Inferior parietal cortex (tissue), 1 donor: ENCODE measurements at regions not wholly inside any gene's neighbourhood (a gene's known extent, or its start where the extent isn't known, plus 50 kb on each side); places are given as distances from the start of the nearest gene placed in this dataset.
A peak's percentile ranks its signal among the peaks of the same experiment; 100 is the strongest.

Experiments used
- DNase-seq: peaks from one replicate; pipeline ENCODE4 v3.0.0-alpha.2; 2016; ENCODE audit errors: extremely low spot score

DNA sequence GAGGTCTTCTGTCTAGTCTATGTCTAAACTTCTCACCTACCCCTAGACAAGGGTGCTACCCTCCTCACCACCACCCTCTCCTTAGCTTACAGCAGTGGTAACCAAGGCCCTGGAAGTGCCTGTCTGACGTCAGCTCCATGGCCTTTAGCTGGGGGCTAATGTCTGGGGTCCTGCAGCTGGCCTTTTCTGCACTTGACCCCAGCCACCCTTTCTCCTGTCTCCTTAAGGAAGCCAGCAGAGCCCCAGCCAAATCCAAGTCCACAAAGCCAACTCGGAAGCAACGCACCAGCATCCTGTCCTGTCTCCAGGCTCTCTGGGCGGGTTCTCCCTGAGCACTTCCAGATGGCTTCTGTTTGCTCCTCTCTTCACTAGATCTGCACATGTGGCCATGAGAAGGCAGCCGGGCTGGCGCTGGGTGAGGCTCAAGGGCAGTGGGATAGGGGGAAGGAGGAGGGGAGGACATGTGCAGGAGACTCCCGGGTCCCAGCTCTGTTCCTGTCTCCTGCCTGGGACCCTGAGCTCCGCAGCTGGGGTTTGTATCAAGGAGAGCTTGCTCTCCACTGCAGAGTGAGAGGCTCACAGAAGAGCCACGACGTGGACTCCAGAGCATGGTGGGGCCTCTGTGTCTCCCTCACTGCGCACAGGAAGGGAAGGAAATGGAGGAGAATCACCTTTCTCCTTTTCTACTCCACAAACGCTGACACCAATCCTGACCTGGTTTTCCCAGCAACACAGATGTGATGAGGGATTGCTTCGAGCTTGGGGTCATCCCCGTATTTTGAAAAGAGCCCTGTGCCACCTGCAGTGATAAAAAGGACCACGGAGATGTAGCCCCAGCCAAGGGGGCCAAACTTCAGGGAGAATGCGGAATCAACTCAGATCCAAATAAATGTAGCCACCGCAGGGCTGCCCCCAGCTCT, 204.2 kb downstream of the USP12 start:
- no peak for DNase-seq

DNA sequence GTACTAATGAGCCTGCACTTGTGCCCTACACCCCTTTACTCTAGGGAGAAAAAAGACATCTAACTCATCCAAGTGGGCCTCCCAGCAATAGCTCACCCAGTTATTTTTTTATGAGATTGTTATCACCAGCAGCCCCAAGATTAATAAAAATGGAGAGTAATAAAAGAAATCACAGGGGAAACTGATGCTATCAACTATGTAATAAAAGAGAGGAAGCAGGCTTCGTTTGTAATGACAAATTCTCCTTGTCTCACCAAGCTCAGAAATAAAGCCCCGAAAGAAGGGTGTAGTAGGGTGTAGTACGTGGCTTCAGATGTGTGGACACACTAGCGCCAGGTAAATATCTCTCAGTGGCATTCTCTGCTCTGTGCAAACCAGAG, 204.9 kb downstream of the USP12 start:
- DNase-seq = no peak

DNA sequence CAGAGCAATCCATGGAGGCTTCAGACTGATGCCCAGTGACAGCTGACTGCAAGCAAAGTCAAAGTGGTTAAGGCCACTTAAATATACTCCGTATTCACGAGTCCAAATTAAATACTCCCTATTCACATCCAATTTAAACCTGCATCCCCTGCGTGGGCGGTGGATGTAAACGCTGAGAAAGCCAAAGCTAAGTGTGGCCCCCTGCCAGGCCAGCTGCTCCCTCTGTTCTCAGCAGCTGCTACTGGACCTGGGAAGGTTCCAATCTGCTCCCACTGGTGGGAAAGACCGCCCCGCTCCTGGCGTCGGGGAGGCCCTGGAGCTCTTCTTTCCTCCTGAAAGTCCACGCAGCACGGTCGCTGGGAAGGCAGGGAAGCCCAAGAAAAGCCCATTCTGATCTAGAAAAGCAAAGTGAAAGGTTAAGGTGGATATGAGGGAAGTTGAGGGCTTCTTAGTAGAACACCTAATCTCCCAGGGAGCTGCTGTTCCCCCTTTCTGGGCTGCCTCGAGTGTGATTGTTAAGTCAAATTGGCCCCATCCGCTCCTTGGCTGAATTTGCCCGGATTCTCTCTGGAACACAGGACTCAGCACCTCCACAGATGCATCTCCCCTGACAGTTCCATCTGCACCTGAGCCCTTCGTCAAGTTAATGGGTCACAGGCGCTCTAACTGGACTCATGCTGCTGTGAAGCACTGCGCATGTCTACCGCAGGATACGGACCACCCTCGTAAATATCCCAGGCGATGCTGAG, 205.5 kb downstream of the USP12 start:
- DNase-seq = no peak

DNA sequence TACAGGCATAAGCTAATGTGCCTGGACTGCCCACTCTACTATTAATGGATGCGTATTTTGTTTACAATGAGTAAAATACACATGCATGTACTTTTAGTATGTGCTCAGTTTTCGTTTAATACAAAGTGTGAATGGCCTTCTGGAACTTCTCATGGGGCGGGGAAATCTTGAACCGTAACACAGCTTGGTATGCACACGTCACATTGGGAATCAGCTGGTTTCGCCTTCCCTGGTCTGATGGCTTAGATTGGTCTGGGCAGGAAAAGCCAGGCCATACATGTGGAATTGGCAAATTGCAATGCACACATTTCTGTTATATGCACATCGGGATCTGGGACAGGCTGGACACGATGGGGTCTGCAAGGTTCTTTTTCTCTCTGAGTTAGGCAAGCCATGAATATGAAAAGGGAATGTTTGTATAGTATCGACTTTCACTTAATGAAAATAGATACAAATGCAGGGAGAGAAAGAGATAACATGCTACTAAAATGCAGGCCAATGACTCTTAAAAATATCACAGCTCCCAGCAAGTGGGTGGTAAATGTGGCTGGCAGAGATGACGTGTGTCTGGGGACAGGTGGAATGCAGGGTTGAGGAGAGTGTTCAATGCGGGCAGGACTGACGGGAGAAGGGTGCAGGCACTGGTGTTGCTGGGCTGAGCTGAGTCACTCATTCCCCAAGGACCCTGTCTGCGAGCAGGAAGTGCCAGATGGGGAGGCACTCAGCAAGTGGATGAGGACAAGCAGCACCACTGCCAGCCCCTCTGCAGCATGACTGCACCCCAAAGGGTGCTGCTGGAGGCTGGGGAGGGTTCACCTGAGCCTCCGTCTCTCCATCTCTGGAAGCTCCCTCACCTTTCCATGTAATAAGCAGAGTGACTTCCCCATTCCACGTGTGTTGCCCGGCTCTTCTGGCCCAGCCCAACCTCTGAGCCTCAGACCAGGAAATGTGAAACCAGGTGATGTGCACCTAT, 204.0 kb upstream of the GPR12 start:
- DNase-seq = no peak

DNA sequence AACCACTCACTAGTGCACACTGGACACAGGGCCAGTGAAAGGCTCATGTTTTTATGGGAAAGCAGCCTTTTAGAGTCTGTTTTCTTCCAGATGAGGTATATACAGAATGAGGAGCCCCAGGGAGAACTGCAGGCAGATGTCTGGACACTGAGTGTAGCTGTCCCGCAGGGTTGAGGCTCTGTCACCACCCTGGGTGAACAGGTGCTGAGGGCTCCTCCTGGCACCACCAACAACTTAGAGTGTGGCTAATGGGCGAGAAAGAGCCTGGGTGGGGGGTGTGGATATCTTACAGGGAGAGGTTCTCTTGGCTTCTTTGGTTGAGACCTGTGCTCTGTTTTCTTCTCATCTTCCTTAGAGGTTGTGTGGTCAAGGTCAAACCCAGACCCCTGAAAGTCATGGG, 202.1 kb upstream of the GPR12 start:
- DNase-seq = no peak

DNA sequence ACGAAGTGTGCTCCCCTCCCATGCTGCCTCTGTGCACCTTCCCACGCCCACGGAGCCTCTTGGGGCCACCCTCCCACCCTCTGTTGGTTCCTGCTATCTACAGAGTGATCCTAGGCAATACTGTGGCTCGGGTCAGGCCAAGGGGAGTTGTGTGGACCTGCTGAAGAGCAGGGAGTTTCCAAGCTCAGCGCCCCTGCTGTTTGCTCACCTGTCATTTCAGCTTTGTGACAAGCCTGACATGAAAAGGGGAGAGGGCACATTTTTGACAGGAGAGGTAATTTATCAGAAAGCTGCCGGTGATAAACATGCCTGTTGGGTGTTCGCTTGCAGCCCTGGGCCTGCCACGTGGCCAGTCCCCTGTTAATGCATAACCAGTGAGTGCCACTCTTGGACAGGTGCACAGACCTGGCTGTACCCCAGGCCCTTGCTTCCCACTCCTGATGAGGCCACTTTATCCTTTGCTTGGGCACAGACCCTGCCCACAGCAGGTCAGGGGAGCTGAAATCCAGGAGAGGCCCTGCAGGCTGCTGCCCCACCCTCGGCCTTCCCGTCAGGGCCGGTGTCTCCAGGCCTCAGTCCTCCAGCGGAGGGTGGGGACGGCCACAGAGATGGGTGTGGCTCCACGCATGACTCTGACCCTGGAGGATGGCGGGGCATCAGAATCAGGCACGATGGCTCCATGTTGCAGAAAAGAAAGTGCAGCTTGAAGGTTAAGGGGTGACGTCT, 201.5 kb upstream of the GPR12 start:
- DNase-seq = no peak

DNA sequence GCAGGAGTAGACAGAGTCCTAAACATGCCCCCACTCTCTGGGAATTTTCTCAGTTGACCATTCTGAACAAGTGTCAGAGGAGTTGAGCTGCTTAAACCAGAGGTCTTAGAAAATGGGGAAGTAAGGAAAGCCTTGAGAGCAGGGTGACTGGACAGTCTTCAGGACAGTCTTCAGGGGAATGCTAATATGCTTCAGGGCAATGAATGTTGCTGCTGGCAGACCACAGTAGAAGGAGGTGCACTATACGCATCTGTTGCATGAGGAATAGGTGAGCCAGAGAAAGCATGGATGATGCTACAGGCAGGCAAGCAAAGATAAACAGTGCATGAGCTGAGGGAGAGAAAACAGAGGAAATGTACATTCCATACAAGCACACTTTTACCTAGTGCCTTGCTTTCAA, 196.6 kb upstream of the GPR12 start:
- no peak for DNase-seq

DNA sequence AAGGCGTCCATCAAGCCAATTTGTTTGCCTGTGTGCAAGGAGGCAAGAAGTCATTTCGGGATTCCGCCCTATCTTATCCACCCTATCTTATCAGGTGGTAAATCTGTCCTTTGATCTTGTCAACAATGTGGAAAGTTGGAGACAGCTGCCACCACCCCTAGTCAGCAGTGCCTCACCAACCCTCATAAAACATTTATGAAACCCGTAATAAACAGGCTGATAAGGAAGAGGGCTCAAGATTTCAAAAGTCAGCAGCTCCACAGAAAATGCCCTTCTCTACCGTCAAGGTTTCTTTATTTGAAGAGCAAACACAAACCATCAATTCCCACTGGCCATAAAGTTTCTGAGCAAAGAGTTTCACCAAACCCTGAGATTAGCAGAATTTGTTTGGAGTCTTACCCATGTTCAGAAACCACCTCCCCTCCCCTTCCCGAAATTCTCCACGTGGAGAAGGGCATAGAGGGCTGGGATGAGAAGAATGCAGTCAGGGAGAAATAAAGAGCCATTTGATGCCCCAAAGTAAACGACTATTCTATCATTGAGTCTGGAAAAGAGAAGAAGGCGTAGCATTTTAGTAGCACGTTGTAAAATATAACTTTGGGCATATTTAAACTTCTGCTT, 196.0 kb upstream of the GPR12 start:
- DNase-seq = no peak

DNA sequence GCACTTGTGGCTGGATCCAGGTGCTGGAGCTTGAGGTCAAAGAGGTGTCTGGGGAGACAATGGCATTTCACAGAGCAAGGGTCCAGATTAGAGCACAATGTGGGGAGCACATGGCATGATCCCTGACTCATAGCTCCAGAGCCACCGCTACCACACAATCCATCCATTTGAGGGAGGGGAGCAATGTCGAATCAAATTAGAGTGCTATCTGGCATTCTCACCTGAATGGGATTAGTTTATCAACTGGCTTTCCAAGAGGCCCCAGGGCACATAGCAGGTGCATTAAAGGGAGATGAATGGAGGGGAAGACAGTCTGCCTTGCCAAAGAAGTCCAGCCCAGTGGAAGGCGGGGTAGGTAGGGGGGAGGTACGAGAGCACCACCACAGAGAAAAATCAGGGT, 194.4 kb upstream of the GPR12 start:
- DNase-seq = no peak

DNA sequence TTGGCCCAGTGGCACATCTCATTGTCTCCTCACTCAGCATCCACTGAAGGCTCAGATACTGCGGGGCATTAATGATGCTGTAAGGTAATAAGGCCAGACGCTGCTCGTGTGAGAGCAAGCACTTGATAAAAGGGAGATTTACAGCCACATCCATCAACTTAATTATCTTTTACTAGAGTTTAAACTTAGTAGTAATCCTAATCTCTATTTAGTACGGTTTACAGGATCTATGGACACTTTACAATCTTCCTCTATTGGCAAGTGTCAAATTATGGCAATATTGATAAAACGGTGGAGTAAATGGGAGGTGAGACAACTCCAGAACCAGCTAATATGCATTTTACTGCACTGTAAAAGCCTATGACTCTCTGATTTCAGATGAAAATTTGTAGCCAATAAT, 192.7 kb upstream of the GPR12 start:
- no peak for DNase-seq

DNA sequence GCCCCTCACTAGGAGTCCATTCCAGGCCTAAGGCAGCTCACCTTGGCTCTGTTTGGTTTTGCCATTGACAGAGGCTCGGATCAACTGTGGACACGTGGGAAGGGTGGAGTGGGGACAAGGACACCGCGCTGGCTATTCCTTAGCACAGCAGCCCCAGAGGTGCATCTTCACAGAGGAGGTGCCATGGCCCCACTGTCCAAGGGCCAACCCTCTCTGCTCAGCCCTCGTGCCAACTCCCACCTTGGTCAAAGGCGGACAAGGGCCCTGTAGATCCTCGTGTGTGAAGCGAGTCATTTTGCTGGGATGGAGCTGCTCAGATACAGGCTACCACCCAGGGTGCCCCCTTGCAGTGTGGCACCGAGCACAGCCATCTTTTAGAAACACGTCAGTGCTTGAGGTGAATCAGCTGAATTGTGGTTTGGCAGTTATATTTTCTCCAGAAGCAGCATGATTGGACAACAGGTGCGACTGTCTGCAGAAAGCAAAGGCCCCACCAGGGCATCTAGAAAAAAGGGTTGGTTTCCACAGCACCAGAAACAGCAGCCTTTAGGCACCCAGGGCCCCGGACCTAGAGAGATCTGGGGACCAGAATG, 192.1 kb upstream of the GPR12 start:
- no peak for DNase-seq

DNA sequence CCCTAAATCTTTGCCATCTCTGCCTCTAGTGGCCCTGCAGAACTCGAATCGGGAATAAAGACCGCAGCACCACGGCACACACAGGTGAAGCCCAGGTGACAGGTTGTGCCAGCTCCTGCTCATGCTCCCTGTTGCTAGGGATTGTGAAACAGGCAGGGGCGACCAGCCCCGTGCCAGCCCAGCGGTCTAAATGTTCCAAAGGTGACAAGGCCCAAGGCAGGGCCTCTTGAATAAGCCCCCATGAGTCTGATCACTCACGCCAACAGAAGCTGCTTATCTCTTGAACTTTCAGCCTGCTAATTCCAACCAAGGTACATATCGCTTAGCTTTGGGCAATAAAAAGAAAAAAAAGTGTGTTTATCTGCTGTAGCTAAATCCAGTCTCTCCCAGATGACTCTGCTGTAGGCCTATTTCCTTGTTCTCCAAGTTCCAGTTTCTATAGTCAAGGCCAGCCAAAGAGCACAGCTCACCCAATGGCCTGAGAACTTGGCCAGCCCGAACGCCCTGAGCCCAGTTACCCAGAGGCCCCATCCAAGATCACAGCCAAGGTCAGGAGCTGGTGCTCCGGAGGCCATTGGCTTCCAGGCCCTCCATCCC, 191.1 kb upstream of the GPR12 start:
- no peak for DNase-seq

DNA sequence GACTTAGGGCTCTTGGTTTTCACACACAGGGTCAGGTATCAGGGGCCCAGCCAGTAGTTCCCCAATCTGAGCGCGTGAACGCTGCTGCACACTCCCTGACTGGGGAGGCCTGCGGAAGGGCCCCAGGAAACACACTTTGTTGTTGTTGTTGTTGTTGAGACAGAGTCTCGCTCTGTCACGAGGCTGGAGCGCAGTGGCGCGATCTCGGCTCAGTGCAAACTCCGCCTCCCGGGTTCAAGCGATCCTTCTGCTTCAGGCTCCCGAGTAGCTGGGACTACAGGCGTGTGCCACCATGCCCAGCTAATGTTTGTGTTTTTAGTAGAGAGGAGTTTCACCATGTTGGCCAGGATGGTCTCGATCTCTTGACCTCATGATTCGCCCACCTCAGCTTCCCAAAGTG, 190.4 kb upstream of the GPR12 start:
- DNase-seq = no peak

DNA sequence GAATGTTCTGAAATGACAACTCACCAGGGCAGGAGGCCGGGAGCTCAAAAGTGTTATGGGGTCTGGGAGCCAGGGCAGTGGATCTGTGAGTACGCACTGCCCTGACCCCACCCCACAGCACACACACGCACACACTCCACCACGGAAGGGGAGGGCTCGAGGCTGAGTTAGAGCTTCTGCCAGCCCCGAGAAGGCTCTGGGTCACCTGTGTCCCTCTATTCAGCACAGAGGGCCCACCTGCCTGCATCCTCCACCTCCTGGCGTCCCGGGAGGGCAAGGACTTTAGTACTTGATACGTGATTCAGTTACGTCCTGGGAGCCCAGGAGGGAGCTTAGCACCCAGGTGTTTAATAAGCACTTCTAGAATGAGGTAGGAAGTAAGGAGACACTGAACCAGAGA, 190.0 kb upstream of the GPR12 start:
- no peak for DNase-seq

DNA sequence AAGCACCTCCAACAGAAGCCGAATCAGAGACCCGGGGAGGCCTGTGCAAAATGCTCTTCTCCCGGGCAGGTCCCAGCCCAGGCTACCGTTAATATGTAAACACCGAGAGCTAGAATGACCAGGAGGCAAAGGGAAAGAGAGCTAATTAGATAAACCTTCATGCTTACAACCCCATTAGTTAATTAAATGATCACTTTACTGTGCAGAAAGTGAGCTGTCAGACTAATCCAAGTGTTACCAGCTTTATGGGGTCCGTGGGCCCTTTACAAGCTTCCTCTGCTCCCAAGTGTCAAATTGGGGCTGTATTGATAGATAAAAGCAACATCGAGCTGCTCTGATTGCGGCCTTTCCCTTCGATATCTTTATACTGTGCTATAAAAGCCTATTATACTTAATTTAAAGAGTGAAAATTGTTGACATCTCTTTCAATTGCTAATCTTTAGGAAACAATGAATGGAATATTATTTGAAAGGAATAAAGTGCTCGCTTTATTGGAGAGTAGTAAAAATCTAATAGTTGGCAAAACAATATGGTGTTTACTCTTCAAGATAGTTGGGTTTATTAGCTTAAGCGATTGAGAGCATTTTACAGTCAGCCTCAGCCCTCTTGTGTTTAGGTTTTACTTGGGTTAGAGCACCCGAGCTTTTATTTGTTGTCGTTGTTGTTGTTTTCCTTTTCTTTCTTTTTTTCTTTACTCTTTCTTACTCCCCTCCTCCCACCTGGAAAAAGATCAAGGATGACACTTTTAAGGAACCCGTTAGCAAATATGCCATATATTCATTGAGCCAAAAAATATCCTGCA, 189.3 kb upstream of the GPR12 start:
- DNase-seq = no peak

DNA sequence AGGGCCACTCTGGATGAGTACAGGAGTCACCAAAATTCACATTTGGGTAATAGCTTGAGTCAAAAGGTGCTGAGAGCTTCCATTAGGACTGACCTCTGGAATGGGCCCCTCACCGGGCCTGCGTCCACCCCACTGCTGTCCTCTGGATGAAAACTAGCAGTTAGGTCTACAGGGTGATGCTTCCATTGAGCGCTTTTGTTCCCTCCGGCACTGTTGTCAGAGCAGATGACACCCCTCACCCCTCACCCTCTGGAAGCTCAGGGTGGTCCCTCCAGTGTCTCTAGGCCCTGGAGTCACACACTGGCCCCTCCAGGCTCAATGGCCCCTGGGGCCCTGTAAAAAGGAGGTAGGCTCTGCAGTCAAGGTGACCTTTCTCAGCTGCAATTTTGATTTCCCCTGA, 187.8 kb upstream of the GPR12 start:
- DNase-seq = no peak

DNA sequence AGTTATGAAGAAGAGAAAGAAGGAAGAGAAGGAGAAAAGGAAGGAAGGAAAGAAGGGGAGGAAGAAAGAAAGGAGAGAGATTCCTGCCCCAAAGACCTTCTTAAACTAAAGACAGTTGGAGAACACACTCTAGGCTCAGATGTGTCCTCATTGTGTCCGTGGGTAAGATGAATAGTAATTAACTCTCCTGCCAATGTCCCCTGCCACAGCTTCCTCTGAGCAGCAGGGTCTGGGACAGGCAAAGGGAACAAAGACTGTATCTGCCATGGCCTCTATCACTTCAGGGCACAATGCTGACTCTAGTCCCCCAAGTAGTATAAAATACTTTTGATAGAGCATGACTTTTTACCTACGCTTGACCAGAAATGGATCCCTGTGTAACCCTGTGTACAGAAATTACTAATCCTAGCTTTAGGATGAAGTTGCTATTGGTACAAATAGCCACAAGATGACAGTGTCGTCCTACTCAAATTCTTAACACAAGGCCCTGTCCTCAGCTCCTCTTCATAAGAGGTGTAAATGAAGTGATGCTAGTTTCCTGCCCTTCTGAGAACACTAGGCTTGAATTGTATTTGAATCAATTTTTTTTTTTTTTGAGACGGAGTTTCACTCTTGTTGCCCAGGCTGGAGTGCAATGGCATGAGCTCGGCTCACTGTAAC, 186.2 kb upstream of the GPR12 start:
- DNase-seq = peak; percentile 62

DNA sequence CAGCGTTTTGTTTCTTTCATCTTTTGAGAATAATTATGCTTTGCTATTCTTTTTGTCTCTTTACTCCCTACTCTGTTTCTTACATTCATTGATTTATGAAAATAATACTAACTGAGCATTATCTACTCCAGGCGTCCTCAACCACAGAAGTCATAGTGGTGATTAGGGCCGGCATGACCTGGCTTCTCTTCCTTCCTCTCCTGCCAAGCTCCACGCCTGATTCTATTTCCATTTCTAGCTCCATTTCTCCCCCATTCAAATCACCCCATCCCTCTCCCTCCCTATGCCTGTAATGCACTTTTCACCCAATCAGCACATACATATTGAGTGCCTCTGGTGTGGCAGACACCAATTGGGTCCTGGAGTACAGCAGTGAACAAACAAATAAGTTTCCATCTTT, 183.2 kb upstream of the GPR12 start:
- no peak for DNase-seq

DNA sequence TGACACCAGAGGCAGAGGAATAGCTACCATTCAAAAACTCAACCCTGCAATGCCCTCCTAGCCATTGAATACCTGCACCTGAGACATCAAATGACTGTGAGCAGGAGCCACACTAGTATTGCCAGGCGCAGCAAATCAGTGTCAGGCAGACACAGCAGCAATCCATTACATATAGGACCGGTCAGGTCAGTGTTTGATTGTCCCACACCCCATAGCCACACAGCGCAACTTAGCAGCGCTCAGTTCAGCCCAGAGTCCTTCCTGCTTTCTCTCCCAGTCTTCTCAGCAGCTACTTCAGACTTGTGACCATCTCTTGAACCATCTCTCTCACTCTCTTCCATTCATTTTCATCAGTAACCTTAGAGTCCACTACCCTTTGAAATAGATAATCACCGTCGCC, 181.6 kb upstream of the GPR12 start:
- DNase-seq = no peak
